ENCODE measurements at regions not wholly inside any gene's neighbourhood (a gene's known extent, or its start where the extent isn't known, plus 50 kb on each side); places are given as distances from the start of the nearest gene placed in this dataset.
"Not testable (repeated sequence)": the region's sequence is repeated elsewhere in the genome, so short reads cannot be mapped to it uniquely, and the experiment has no call there.

DNA sequence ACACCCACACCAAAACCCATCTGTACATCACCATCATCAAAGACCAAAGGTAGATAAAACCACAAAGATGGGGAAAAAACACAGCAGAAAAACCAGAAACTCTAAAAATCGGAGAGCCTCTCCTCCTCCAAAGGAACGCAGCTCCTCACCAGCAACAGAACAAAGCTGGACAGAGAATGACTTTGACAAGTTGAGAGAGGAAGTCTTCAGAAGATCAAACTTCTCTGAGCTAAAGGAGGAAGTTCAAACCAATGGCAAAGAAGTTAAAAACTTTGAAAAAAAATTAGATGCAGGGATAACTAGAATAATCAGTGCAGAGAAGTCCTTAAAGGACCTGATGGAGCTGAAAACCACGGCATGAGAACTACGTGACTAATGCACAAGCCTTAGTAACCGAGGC, 247.5 kb upstream of the ERBB4 start:
- not testable (repeated sequence) for TF ChIP-seq RAD21 (IDR thresholded peaks at IDR 0.05; ENCODE audit: low read length); EP300 (IDR thresholded peaks at IDR 0.05; ENCODE audit: borderline replicate concordance in 1 of 2, low read depth in 1 of 2, low read length in 1 of 2); RFX5 (IDR thresholded peaks at IDR 0.05; ENCODE audit: low read length); YY1 (IDR thresholded peaks at IDR 0.05; ENCODE audit: low read depth); POLR2AphosphoS5 (IDR thresholded peaks at IDR 0.05; ENCODE audit: low read depth, low read length); SMC3 (IDR thresholded peaks at IDR 0.05; ENCODE audit: low read depth, low read length); MEF2A (IDR thresholded peaks at IDR 0.05; ENCODE audit: borderline replicate concordance, low read depth); ELF1 (IDR thresholded peaks at IDR 0.05); JUND (IDR thresholded peaks at IDR 0.05); MXI1 (IDR thresholded peaks at IDR 0.05; ENCODE audit: low read depth, low read length)
- TF ChIP-seq, protein P1, sequence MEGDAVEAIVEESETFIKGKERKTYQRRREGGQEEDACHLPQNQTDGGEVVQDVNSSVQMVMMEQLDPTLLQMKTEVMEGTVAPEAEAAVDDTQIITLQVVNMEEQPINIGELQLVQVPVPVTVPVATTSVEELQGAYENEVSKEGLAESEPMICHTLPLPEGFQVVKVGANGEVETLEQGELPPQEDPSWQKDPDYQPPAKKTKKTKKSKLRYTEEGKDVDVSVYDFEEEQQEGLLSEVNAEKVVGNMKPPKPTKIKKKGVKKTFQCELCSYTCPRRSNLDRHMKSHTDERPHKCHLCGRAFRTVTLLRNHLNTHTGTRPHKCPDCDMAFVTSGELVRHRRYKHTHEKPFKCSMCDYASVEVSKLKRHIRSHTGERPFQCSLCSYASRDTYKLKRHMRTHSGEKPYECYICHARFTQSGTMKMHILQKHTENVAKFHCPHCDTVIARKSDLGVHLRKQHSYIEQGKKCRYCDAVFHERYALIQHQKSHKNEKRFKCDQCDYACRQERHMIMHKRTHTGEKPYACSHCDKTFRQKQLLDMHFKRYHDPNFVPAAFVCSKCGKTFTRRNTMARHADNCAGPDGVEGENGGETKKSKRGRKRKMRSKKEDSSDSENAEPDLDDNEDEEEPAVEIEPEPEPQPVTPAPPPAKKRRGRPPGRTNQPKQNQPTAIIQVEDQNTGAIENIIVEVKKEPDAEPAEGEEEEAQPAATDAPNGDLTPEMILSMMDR (IDR thresholded peaks at IDR 0.05): not testable (repeated sequence)
- TF ChIP-seq, protein P2, sequence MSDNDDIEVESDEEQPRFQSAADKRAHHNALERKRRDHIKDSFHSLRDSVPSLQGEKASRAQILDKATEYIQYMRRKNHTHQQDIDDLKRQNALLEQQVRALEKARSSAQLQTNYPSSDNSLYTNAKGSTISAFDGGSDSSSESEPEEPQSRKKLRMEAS (IDR thresholded peaks at IDR 0.05; ENCODE audit: low read depth): not testable (repeated sequence)
- TF ChIP-seq, protein P3, sequence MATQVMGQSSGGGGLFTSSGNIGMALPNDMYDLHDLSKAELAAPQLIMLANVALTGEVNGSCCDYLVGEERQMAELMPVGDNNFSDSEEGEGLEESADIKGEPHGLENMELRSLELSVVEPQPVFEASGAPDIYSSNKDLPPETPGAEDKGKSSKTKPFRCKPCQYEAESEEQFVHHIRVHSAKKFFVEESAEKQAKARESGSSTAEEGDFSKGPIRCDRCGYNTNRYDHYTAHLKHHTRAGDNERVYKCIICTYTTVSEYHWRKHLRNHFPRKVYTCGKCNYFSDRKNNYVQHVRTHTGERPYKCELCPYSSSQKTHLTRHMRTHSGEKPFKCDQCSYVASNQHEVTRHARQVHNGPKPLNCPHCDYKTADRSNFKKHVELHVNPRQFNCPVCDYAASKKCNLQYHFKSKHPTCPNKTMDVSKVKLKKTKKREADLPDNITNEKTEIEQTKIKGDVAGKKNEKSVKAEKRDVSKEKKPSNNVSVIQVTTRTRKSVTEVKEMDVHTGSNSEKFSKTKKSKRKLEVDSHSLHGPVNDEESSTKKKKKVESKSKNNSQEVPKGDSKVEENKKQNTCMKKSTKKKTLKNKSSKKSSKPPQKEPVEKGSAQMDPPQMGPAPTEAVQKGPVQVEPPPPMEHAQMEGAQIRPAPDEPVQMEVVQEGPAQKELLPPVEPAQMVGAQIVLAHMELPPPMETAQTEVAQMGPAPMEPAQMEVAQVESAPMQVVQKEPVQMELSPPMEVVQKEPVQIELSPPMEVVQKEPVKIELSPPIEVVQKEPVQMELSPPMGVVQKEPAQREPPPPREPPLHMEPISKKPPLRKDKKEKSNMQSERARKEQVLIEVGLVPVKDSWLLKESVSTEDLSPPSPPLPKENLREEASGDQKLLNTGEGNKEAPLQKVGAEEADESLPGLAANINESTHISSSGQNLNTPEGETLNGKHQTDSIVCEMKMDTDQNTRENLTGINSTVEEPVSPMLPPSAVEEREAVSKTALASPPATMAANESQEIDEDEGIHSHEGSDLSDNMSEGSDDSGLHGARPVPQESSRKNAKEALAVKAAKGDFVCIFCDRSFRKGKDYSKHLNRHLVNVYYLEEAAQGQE (IDR thresholded peaks at IDR 0.05; ENCODE audit: low read depth, low read length): not testable (repeated sequence)
- TF ChIP-seq, protein P4, sequence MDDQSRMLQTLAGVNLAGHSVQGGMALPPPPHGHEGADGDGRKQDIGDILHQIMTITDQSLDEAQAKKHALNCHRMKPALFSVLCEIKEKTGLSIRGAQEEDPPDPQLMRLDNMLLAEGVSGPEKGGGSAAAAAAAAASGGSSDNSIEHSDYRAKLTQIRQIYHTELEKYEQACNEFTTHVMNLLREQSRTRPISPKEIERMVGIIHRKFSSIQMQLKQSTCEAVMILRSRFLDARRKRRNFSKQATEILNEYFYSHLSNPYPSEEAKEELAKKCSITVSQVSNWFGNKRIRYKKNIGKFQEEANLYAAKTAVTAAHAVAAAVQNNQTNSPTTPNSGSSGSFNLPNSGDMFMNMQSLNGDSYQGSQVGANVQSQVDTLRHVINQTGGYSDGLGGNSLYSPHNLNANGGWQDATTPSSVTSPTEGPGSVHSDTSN (IDR thresholded peaks at IDR 0.05): not testable (repeated sequence)
